WTC11 (cell line): ENCODE measurements at regions not wholly inside any gene's neighbourhood (a gene's known extent, or its start where the extent isn't known, plus 50 kb on each side); places are given as distances from the start of the nearest gene placed in this dataset.

ENCODE experiments used
- JUN ChIP-seq: sonication (generic); formaldehyde crosslinking; IDR thresholded peaks from 2 replicates; pipeline ENCODE4 v1.8.0; 2023; ENCODE audit warnings: mild to moderate bottlenecking, missing genetic modification reagents
- SMAD3 ChIP-seq: sonication (generic); formaldehyde crosslinking; IDR thresholded peaks from 2 replicates; pipeline ENCODE4 v1.8.0; 2022; ENCODE audit warnings: missing genetic modification reagents, mild to moderate bottlenecking, borderline replicate concordance
- TP53 ChIP-seq: sonication (generic); formaldehyde crosslinking; IDR thresholded peaks from 2 replicates; pipeline ENCODE4 v1.8.1; 2023; ENCODE audit warnings: mild to moderate bottlenecking, missing genetic modification reagents
- ZNF317 ChIP-seq: sonication (generic); formaldehyde crosslinking; IDR thresholded peaks from 2 replicates; pipeline ENCODE4 v1.8.1; 2023; ENCODE audit warnings: low read depth, mild to moderate bottlenecking, moderate library complexity, missing genetic modification reagents, borderline replicate concordance
- TF ChIP-seq, protein P1 (sequence below): fragments of 200-600 bp; IDR thresholded peaks from 2 replicates; pipeline ENCODE4 v1.8.0; 2022; ENCODE audit warnings: antibody characterized with exemption
- TF ChIP-seq, protein P2 (sequence below): fragments of 250-450 bp; sonication (Bioruptor Pico); IDR thresholded peaks from 2 replicates; pipeline ENCODE4 v1.9.0; 2021; ENCODE audit warnings: mild to moderate bottlenecking

DNA sequence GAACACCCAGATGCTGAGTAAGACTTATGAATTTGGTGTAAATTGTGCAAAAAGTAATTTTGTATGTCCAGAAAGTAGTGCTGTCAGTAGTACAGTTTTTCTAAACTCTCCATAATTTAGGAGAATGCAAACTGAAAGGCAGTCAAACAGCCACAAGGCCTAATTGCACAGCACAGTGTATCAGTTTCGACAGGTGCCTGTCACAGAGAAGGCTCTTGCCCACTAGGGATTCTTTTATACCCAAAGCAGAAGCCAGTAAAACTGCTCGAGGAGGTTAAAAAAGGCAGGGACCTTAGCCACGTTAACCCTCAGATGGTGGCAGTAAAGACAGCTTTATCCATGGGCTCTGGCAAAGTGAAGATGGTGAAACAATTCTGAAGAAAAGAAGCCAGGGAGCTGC is 69.4 kb upstream of the GATB start:
- TF ChIP-seq, protein P1, sequence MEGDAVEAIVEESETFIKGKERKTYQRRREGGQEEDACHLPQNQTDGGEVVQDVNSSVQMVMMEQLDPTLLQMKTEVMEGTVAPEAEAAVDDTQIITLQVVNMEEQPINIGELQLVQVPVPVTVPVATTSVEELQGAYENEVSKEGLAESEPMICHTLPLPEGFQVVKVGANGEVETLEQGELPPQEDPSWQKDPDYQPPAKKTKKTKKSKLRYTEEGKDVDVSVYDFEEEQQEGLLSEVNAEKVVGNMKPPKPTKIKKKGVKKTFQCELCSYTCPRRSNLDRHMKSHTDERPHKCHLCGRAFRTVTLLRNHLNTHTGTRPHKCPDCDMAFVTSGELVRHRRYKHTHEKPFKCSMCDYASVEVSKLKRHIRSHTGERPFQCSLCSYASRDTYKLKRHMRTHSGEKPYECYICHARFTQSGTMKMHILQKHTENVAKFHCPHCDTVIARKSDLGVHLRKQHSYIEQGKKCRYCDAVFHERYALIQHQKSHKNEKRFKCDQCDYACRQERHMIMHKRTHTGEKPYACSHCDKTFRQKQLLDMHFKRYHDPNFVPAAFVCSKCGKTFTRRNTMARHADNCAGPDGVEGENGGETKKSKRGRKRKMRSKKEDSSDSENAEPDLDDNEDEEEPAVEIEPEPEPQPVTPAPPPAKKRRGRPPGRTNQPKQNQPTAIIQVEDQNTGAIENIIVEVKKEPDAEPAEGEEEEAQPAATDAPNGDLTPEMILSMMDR = no peak
- TF ChIP-seq ZNF317 (CRISPR knock-in tag) = no peak
- TF ChIP-seq, protein P2, sequence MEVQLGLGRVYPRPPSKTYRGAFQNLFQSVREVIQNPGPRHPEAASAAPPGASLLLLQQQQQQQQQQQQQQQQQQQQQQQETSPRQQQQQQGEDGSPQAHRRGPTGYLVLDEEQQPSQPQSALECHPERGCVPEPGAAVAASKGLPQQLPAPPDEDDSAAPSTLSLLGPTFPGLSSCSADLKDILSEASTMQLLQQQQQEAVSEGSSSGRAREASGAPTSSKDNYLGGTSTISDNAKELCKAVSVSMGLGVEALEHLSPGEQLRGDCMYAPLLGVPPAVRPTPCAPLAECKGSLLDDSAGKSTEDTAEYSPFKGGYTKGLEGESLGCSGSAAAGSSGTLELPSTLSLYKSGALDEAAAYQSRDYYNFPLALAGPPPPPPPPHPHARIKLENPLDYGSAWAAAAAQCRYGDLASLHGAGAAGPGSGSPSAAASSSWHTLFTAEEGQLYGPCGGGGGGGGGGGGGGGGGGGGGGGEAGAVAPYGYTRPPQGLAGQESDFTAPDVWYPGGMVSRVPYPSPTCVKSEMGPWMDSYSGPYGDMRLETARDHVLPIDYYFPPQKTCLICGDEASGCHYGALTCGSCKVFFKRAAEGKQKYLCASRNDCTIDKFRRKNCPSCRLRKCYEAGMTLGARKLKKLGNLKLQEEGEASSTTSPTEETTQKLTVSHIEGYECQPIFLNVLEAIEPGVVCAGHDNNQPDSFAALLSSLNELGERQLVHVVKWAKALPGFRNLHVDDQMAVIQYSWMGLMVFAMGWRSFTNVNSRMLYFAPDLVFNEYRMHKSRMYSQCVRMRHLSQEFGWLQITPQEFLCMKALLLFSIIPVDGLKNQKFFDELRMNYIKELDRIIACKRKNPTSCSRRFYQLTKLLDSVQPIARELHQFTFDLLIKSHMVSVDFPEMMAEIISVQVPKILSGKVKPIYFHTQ (CRISPR knock-in tag) = no peak
- TF ChIP-seq TP53 (CRISPR knock-in tag) = no peak
- no peak for TF ChIP-seq SMAD3 (CRISPR knock-in tag)
- no peak for TF ChIP-seq JUN (CRISPR knock-in tag)
